ENCODE measurements at regions not wholly inside any gene's neighbourhood (a gene's known extent, or its start where the extent isn't known, plus 50 kb on each side); places are given as distances from the start of the nearest gene placed in this dataset.
"Not testable (repeated sequence)": the region's sequence is repeated elsewhere in the genome, so short reads cannot be mapped to it uniquely, and the experiment has no call there.

DNA sequence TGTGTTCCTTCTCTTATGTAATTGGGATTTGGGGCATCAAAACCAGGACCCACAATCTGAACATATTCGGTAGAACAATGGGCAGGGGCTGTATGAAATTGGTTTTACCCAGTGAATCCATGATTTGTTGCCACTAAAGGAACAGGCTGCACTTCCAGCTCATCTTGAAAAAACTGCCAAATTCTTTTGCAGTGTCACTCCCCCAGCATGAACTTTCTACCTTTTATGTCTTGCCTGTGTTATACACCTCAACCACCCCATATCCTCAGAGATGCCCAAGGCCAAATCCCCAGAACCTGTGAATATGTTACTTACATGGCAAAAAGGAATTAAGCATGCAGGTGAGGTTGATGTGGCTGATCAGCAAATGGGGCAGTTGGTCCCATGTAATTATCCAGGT, 280.2 kb upstream of the ECI2 start:
- ChIA-PET POLR2A (no interaction called here), CTCF (no interaction called here)
- no peak overlapping the region for H3K4me3 ChIP-seq (ENCODE audit: low read depth, low read length)
- TF ChIP-seq, protein P1, sequence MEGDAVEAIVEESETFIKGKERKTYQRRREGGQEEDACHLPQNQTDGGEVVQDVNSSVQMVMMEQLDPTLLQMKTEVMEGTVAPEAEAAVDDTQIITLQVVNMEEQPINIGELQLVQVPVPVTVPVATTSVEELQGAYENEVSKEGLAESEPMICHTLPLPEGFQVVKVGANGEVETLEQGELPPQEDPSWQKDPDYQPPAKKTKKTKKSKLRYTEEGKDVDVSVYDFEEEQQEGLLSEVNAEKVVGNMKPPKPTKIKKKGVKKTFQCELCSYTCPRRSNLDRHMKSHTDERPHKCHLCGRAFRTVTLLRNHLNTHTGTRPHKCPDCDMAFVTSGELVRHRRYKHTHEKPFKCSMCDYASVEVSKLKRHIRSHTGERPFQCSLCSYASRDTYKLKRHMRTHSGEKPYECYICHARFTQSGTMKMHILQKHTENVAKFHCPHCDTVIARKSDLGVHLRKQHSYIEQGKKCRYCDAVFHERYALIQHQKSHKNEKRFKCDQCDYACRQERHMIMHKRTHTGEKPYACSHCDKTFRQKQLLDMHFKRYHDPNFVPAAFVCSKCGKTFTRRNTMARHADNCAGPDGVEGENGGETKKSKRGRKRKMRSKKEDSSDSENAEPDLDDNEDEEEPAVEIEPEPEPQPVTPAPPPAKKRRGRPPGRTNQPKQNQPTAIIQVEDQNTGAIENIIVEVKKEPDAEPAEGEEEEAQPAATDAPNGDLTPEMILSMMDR (IDR thresholded peaks at IDR 0.05; ENCODE audit: insufficient read depth, low read depth, low read length), result no peak
- no peaks in the 10 kb centered on the region for H3K36me3 ChIP-seq (ENCODE audit: control insufficient read depth, insufficient read depth, low read length)
- no peaks in the 10 kb centered on the region for H3K27me3 ChIP-seq (ENCODE audit: control insufficient read depth, insufficient read depth, low read length)
- no peak for DNase-seq (ENCODE audit: low read depth)

DNA sequence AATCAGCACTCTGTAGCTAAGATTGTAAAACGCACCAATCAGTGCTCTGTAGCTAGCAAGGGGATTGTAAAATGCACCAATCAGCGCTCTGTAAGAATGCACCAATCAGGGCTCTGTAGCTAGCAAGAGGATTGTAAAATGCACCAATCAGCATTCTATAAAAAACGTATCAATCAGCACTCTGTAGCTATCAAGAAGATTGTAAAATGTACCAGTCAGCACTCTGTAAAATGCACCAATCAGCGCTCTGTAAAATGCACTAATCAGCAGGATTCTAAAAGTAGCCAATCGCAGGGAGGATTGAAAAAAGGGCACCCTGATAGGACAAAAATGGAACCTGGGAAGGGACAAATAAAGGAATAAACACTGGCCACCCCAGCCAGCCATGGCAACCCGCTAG, 278.7 kb upstream of the ECI2 start:
- H3K36me3 ChIP-seq (ENCODE audit: control insufficient read depth, insufficient read depth, low read length); POLR2A ChIA-PET; DNase-seq (ENCODE audit: low read depth); H3K4me3 ChIP-seq (ENCODE audit: low read depth, low read length); H3K27me3 ChIP-seq (ENCODE audit: control insufficient read depth, insufficient read depth, low read length): not testable (repeated sequence)
- CTCF ChIA-PET, result interaction anchor here (0.9 kb wide), 1 partner anchor 19 kb away, joined by 3 read pairs; no protein-coding TSS in a partner anchor

DNA sequence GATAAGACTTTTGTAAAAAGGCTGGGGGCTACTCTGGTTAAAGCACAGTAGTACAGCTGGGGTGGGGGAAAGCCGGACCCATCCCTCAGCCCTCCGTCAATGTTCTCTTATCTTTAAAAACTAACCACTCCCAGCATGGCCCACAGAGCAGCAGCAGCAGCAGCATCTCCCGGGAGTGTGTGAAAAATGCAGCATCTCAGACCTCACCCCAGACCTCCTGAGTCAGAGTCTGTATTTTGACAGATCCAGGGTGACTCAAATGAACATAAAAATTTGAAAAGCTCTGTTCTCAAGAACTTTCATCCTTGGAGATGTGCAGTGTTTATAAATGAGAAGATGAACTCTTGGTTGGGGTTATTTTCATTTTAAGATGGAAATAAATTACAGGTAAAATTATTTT, 277.7 kb upstream of the ECI2 start:
- H3K4me3 ChIP-seq (ENCODE audit: low read depth, low read length), result no peak overlapping the region
- TF ChIP-seq, protein P1 (IDR thresholded peaks at IDR 0.05; ENCODE audit: insufficient read depth, low read depth, low read length), result no peak
- no peaks in the 10 kb centered on the region for H3K27me3 ChIP-seq (ENCODE audit: control insufficient read depth, insufficient read depth, low read length)
- H3K36me3 ChIP-seq (ENCODE audit: control insufficient read depth, insufficient read depth, low read length), result no peaks in the 10 kb centered on the region
- ChIA-PET POLR2A (no interaction called here), CTCF (no interaction called here)
- DNase-seq (ENCODE audit: low read depth), result no peak

DNA sequence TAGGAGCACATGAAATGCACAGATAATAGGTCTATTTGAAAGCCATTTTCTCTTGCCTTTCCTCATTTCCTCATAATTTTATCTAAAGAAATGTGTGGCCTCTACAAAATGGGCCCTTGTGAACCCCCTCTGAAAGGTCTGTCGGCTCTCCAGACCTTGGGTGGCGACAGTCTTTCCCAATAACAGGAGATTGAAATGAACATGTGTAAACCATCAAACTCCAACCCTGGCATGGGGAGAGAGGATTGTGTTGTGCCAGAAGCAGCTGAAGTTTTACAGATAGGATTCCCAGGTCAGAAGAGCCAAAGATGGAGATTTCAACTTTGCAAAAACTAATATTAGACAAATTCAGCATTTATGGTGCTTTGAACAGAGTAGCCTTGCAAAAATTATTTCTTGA, 277.1 kb upstream of the ECI2 start:
- TF ChIP-seq, protein P1 (IDR thresholded peaks at IDR 0.05; ENCODE audit: insufficient read depth, low read depth, low read length), result no peak
- ChIA-PET POLR2A (no interaction called here), CTCF (no interaction called here)
- Histone ChIP-seq H3K27me3 (ENCODE audit: control insufficient read depth, insufficient read depth, low read length) (no peaks in the 10 kb centered on the region), H3K4me3 (ENCODE audit: low read depth, low read length) (no peak overlapping the region), H3K36me3 (ENCODE audit: control insufficient read depth, insufficient read depth, low read length) (no peaks in the 10 kb centered on the region)
- DNase-seq (ENCODE audit: low read depth), result no peak

DNA sequence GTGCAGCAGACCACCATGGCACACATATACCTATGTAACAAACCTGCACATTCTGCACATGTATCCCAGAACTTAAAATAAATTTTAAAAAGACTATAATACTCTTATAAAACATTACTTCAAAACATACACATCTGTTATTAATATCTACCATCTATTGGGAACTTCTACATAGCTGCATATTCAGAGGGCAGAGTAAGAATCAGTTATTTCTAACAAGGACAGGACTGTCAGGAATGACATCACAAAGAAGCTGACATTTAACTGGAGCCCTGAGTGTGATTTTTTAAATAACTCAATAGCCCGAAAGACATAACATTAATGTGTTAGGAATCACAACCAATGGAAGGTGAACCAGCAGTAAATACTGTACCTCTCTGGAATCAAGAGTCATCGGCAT, 276.7 kb upstream of the ECI2 start:
- ChIA-PET POLR2A (no interaction called here), CTCF (no interaction called here)
- no peak for DNase-seq (ENCODE audit: low read depth)
- Histone ChIP-seq H3K4me3 (ENCODE audit: low read depth, low read length) (no peak overlapping the region), H3K27me3 (ENCODE audit: control insufficient read depth, insufficient read depth, low read length) (no peaks in the 10 kb centered on the region), H3K36me3 (ENCODE audit: control insufficient read depth, insufficient read depth, low read length) (no peaks in the 10 kb centered on the region)
- TF ChIP-seq, protein P1 (IDR thresholded peaks at IDR 0.05; ENCODE audit: insufficient read depth, low read depth, low read length), result no peak

DNA sequence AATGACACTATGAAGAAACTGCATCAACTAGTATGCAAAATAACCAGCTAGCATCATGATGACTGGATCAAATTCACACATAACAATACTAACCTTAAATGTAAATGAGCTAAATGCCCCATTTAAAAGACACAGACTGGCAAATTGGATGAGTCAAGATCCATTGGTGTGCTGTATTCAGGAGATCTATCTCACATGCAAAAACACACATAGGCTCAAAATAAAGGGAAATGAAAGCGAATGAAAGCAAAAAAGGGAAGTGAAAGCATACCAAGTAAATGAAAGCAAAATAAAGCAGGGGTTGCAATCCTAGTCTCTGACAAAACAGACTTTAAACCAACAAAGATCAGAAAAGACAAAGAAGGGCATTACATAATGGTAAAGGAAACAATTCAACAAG, 272.3 kb upstream of the ECI2 start:
- H3K36me3 ChIP-seq (ENCODE audit: control insufficient read depth, insufficient read depth, low read length); POLR2A ChIA-PET; CTCF ChIA-PET; H3K4me3 ChIP-seq (ENCODE audit: low read depth, low read length); H3K27me3 ChIP-seq (ENCODE audit: control insufficient read depth, insufficient read depth, low read length); DNase-seq (ENCODE audit: low read depth): not testable (repeated sequence)
